ENCODE measurements at regions not wholly inside any gene's neighbourhood (a gene's known extent, or its start where the extent isn't known, plus 50 kb on each side); places are given as distances from the start of the nearest gene placed in this dataset.

GRCh38 chr9:134240361-134240760 lies 76.0 kb upstream of the RNU6ATAC start:
- TF ChIP-seq, protein P1, sequence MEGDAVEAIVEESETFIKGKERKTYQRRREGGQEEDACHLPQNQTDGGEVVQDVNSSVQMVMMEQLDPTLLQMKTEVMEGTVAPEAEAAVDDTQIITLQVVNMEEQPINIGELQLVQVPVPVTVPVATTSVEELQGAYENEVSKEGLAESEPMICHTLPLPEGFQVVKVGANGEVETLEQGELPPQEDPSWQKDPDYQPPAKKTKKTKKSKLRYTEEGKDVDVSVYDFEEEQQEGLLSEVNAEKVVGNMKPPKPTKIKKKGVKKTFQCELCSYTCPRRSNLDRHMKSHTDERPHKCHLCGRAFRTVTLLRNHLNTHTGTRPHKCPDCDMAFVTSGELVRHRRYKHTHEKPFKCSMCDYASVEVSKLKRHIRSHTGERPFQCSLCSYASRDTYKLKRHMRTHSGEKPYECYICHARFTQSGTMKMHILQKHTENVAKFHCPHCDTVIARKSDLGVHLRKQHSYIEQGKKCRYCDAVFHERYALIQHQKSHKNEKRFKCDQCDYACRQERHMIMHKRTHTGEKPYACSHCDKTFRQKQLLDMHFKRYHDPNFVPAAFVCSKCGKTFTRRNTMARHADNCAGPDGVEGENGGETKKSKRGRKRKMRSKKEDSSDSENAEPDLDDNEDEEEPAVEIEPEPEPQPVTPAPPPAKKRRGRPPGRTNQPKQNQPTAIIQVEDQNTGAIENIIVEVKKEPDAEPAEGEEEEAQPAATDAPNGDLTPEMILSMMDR (IDR thresholded peaks at IDR 0.05) = no peak

- TF ChIP-seq, protein P1 (IDR thresholded peaks at IDR 0.05) = no peak
These were observed 78.3 kb upstream of the RNU6ATAC start for GRCh38 chr9:134242706-134243105.

DNA sequence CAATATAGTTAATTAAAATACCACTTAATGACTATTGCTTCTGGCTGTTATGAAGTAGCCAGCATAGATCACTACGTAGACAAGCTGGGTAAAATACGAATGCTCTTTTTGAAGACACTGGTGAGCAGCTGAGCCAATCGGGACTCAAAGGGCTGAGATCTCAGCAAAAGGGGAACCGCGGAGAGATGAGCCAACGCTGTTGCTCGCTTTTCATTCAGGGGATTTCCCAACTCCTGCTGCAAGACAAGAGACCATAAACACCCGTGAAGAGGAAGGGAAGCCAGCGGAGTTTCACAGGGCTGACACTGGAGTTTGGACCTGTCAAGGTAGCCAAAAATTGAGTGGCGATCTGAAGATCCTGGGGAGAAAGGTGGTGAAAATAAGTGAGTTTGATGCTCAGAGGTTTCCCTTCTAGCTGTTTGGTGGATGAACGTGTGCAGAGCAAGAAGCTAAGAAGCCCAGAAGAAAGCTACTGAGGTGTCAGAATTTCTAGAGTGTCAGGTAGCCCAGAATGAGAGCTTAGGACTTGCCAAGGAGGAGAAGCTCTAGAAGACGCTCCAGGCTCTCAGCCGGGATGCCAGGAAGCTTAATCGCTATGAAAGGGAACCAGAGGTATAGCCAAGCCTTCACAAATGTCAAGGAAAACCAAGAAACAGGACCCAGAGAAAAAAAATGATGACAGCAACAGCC lies 79.6 kb upstream of the RNU6ATAC start:
- TF ChIP-seq, protein P1 (IDR thresholded peaks at IDR 0.05) = no peak

GRCh38 chr9:134245179-134245578 lies 80.8 kb upstream of the RNU6ATAC start:
- TF ChIP-seq, protein P1 (IDR thresholded peaks at IDR 0.05) = no peak

DNA sequence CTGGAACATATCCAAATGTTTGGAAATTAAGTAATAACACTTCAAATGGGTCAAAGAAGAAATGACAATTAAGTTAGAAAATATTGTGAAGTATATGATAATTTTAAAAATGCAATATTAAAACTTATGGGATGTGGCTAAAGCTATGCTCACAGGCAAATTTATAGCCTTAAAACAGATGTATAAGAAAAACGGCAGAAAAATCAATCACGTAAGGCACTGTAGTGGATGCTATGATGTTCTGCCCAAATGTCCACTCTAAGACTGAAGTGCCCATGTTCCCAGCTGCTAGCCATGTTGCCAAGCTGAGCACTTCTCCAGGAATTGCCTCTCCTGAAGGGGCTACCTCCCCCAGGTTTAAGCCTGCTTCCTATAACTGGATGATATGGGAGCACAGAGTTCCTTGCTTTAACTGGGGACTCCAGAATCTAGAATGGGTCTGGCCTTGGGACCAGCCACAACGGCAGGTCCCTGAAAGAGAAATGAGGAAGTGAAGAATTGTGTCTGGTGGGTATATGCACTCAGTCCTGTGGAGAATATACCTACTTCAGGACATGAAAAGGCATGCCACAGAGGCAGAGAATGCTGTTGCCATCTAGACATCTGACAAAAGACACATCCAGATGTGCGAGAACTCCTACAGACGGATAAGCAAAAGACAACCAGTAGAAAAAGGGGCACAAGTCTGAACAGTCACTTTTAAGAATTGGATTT lies 78.2 kb upstream of the RXRA start:
- TF ChIP-seq, protein P1 (IDR thresholded peaks at IDR 0.05) = no peak

DNA sequence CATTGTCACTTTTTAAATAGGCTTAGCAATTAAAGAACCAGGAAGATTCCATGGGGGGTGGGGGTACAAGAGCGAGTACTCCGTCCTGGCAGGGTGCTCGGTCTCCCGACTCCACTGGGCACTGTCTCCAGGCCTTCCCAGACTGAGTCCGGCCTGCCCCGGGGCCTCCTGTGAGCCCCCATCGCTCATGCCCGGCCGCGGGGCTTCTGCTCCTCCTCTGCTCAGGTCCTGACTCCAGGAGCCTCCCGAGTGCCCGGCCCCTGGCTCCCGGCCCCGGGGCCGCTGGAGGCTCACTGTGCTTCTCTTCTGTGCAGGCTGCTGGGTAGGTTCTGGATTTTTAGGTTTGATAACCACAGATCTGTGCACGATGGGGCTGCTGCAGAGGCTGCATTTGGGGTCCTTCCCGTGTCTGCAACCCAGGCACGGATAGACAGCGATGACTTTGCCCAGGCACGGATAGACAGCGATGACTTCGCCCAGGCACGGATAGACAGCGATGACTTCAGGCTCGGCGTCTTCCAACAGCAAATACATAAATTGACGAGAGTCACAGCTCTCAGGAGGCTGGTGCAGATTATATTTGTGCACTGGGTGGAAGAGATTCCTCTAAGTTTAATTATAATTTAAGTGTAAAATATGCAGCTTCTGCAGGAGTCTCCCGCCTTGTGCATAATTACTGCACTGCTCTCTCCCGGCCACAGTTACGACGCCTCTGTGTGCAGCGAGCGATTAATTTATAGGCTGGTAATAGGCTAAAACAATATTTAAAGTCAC lies 74.8 kb upstream of the RXRA start:
- TF ChIP-seq, protein P1 (IDR thresholded peaks at IDR 0.05) = no peak

DNA sequence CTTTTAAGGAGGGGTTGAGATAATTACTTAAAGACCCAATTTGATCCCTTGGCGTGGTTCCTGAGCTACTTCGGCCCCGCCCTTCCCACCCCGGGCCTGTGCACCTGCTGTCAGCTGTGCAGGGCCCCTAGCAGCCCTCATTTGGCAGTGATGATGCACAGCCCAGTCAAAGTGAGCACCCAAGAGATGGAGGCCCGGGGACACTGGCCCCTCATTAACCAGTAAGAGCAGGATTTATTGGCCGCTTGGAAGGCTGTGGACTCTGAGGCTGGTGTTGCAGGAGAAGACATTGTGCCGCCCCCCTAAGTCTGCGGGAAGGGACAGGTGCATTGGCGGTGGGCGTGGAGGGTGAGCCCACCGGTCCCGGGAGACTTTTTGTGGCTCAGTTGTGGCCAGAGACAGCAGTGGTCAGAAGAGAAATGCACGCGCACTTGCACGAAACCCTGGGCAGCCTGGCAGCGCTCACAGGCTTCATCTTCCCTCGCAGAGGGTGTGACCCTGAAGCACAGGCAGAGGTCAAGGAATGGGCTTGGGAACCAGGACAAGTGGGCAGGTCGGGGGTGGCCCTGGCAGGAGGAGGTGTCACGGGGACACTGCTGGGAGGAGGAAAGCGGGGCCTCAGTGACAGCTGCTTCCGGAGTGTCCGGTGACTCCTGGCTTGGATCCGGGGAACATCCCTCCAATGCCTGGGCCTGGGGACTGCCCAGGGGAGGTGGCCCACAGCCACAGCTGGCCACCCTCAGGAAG lies 74.0 kb upstream of the RXRA start:
- TF ChIP-seq, protein P1 (IDR thresholded peaks at IDR 0.05) = no peak

Data from LNCAP (cell line).